ENCODE measurements at regions not wholly inside any gene's neighbourhood (a gene's known extent, or its start where the extent isn't known, plus 50 kb on each side); places are given as distances from the start of the nearest gene placed in this dataset.

DNA sequence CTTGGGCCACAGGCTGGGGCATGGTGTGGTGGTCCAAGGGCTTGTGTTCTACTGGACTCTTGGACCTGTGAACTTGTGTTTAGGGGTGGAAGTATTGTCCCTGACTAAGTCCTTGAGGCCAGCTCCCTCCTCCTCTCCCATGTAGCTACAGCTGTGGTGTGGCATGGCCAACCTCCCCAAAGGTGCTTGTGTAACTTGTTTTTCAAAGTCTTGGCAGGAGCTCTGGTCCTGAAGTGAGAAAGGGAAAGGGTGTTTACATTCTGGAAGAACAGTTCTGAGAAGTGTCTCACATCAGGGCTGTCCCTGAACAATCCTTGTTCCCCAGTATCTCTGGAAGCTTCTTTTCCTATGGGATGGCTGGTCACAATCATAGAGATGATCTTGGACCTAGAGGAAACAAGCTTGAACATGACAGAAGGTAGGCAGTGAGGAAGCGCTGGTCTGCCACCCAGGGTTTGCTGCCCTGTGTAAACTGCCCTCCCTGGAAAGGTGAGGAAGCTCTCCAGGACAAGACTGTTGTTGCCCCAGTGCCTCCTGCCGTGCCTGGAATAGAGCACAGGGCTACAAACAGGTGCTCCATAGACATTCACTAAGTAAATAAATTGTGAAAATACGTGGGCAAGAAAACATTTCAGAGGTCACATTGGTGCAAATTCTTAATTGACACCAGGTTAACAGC, 64.6 kb upstream of the KLF9 start:
- no peak for DNase-seq (ENCODE audit: low read depth)

DNA sequence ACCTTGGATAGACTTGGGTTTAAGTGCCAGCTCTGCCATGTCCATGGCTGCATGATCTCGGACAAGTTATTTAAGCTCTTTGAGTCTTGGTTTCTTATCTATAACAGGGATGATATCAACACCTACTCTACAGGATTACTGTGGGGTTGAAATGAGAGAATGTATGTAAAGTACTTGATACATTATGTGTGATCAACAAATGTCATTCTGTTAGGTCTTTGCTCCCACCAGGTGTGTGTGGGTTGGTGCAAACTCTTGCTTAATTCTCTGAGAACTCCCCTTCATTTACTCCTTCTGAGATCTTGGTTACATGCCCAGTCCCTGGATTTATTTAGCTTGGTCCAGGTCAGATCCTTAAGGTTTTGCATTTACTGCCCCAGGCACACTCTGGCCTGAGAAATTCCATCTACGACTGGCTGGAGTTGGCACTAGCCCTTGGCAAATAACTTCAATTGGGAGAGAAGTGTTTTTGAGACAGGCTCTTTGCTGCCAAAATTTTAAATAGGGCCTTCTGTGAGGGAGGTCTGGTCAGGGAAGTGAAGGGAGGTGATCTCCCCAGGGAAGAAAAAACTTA, 63.5 kb upstream of the KLF9 start:
- DNase-seq (ENCODE audit: low read depth), result no peak

DNA sequence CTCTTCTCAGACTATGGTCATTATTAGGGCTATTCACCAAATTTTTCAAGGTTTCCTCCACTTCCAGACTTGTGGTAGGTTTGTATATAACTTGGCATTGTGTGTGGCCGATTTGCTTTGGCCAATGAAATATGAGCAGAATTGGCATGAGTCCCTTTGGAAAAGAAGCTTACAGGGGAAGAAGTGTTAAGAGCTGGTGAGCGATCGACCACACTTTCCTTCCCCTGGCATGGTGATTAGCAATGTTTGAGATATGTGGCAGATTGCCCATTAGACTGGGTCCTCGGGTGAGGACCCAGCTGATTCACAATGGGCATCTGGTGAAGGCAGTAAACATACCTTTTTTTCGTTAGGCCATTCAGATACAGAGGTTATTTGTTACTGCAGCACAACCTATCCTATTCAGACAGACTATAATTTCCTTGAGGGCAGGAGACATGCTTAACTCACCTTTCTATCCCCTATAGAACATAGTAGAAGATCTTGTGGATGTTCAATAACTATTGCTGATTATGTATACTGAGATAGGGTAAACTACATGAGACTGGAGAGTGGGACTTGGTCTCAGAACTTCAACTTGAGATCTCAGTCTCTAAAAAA, 62.8 kb upstream of the KLF9 start:
- DNase-seq (ENCODE audit: low read depth), result peak; percentile 60

DNA sequence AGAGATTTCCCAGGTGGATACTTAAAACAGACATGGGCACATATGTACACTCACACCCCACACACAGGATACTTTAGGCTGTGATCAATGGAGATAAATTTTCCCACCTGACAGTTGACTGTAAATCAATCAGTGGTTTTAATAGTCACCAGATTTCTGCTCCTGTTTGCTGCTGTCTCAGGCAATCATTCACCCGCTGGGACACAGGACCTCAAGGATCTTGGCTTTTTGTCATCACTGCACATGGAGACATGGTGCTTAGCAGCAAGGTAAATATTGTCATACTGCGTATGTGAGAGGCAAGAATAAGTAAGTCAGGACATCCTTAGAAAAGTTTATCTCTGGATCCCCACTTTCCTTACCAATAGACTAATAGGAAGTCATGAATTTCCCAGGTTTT, 60.8 kb upstream of the KLF9 start:
- DNase-seq (ENCODE audit: low read depth), result no peak

DNA sequence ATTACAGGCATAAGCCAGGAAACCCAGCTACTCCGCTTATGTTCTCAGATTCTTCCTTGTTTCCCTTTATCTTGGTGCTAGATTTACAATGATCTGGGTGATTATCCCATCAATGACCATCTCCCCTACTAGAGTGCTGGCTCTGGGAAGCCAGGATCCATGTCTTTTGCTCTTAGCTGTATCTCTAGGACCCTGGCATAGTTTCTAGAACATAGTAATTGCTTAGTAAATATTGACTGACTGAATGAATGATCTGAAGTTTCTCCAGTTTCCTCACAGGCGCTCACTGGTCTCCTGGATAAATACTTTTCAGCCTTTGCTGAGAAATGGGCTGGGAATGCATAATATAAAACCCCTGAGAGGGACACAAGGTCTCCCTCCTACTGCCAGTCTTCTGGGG, 60.0 kb upstream of the KLF9 start:
- no peak for DNase-seq (ENCODE audit: low read depth)

DNA sequence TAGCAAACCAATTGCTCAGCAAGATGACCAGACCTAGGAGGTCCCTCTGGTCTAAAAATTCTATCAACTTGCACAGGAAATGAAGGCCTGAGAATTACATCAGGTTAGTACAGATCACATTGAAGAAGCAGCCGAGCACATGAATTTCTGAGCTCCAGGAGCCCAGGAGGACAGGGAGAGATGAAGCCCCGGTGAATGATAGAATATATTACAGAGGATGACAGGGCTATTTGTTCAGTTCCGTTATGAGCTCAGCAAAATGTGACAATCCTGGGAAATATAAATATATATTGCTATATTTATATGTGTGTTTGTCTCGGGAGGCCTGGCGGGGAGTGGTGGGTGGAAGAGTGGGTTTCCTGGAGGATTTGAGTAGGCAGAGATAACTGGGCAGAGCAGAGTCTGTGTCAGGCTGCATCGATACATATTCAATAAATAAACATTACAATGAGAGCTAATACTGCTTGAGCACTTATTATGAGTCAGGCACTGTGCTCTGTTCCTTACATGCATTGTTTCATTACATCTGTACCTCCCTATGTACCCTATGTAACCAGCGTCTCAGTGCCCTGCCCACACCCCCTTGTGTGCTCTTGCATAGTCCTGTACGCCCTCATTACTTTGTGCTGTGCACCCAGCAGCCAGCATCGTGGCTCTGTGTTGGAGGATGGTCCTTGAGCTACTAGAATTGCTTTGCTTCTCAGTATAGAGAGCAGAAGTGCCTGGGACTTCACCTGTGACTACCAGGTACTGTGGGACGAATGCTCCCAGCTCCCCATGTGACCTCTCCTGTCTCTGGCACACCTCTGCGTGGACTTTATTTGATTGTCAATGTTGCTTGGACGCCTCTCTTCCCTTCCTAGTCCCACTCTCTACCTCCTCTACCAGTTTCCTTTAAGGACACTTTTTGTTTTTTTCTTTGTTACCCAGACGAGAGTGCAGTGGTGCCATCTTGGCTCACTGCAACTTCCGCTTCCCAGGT, 58.1 kb upstream of the KLF9 start:
- no peak for DNase-seq (ENCODE audit: low read depth)

DNA sequence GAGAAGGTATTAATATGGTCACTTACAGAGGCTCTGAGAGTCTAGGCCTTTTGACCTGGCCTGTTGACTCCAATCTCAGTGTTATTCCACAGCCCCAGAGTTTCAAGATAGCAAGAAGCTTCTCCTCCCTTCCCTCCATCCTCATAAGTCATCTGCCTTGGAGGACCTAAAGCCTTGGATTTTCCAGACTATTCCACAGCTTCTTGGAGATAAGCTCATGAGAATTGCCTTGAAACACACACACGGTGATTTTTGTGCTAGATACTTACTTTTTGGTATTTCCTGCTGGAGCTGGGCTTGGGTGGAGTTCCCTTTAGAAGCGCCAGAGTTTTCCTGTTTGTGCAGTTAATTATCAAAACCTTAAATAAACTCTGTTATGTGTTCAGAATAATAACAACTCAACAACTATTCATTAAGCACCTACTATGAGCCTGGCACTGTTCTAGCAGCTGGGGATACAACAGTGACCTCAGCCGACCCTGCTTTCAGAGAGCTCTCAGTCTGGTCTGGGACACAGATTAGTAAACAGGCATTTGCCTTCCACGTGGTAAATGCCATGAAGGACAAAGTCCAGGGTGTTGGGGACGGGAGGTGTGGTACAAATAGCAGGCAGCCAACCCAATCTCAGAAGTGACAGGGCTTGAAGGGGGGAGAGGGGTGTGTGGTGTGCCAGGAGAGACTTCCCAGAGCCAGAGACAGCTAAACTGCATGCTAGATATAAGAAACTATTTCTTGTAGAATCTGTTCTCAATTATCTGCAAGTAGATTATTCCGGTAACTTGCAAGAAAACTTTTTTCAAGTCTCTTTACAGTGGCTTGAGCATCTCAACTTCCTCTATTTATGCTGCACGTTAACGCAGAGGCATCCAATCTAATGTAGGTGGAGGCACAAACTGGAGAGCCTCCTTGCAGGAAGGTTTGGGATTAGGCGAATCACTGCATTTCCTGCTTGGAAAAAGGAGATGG, 55.9 kb upstream of the KLF9 start:
- DNase-seq (ENCODE audit: low read depth), result no peak

DNA sequence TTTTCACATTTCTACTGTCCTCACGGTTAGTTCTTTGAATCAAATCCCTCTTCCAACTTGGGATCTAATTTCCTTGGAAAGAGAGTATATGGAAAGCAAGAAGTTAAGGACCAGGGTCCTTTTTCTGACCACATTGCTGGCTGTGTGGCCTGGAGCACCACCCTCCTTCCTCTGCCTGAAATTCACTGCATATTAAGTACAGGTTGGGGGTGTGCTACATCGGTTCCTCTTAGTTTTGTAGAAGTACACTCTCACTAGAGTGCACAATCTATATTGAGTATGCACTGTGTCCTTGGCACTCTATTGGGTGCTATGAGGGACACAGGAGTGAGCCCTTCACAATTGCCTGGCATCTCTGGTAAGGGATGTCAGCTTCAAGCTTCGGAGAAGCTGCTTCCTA, 53.8 kb upstream of the KLF9 start:
- no peak for DNase-seq (ENCODE audit: low read depth)

DNA sequence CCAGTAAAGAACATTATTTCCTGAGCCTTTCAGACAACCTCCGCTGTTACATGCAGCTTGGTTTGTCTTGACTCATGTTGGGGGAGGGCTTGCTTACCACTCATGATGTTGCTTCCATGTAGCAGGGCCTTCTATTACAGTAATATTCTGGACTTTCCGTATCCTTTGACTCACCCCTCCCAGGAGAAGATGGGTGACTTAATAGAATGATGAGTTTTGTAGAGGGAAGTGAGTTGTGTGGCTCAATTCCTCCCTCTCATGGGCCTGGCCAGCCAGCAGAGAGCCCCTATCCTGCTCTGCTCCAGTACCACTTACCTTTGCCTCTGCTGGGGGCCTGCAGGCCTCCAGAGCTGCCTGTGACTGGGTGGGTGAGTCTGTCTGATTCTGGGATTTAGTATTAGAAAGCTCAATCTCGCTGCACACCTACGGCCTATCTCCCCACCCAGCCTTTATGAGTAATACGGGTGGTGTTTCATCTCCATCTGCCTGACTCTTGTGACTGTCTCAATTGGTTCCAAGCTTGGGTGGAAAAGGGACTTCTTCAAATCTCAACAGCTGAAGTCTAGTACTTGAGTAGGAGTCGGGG, 52.6 kb upstream of the KLF9 start:
- peak; percentile 69 for DNase-seq (ENCODE audit: low read depth)

DNA sequence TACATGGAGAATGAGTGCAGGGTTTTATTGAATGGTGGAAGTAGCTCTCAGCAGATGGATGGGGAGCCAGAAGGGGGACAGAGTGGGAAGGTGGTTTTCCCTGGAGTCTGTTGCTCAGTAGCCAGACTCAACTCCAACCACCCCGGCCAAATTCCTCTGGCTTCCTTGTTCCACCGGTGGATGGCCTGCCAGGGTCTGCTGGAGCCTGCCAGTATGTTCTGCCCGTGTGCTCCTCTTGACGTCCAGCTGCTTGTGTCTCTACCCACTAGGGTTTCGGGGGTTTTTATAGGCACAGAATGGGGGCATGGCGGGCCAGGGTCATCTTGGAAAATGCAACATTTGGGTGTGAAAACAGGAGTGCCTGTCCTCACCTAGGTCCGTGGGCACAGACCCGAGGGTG, 51.4 kb upstream of the KLF9 start:
- DNase-seq (ENCODE audit: low read depth), result no peak

DNA sequence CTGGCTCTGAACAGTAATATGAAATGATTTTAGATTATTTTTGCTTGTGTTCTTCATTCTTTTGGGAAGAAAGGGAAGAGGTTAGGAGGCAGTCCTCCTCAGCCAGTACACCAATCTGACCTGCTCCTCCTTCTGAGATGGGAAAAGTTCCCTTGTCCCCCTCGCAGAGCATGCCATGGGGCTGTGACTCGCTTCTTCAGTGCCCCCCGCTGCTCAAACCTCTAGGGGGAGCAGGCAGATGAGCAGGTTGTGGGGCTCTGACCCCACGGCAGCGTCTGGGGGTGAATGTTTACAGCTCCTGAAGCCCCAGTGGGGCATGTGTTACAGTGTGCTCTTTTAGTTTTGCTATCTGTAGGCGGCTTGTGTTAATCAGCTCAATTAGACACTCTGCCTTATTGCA, 50.9 kb upstream of the KLF9 start:
- no peak for DNase-seq (ENCODE audit: low read depth)
